ENCODE measurements at regions not wholly inside any gene's neighbourhood (a gene's known extent, or its start where the extent isn't known, plus 50 kb on each side); places are given as distances from the start of the nearest gene placed in this dataset.

DNA sequence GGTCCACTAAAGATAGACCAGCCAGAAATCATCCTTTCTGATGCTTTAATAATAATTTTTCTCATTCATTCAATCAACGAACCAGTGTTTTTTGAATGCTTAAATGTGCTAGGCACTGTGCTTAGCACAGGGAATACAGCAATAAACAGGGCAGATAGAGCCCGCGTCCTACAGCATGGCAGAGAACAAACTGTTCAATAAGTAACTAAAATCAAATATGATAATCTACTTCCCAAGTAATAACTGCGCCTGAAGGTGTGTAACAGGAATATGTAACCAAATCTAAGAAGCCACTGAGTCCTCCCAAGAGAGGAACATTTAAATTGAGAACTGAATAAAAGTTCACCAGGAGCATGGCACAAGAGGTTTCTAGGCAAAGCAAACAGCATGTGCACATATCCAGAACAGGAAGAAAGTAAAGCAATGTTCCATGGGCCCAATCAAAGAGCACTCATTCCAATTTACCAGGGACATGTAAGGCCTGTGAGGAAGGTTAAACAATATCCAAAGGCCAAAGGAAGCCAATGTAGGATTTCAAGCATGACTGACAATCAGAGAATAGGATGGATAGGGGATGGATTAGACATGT is 311.0 kb upstream of the RARB start:
- no peak for DNase-seq (ENCODE audit: low spot score)
- in situ Hi-C loops (cut with MboI; ENCODE audit: low pct_unique_long_range_greater_than_20kb, low sequenced_read_pairs, unreplicated experiment) = no loop called here
- TF ChIP-seq, protein P1, sequence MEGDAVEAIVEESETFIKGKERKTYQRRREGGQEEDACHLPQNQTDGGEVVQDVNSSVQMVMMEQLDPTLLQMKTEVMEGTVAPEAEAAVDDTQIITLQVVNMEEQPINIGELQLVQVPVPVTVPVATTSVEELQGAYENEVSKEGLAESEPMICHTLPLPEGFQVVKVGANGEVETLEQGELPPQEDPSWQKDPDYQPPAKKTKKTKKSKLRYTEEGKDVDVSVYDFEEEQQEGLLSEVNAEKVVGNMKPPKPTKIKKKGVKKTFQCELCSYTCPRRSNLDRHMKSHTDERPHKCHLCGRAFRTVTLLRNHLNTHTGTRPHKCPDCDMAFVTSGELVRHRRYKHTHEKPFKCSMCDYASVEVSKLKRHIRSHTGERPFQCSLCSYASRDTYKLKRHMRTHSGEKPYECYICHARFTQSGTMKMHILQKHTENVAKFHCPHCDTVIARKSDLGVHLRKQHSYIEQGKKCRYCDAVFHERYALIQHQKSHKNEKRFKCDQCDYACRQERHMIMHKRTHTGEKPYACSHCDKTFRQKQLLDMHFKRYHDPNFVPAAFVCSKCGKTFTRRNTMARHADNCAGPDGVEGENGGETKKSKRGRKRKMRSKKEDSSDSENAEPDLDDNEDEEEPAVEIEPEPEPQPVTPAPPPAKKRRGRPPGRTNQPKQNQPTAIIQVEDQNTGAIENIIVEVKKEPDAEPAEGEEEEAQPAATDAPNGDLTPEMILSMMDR (IDR thresholded peaks at IDR 0.05; ENCODE audit: extremely low read depth, insufficient read depth, missing control alignments) = no peak

DNA sequence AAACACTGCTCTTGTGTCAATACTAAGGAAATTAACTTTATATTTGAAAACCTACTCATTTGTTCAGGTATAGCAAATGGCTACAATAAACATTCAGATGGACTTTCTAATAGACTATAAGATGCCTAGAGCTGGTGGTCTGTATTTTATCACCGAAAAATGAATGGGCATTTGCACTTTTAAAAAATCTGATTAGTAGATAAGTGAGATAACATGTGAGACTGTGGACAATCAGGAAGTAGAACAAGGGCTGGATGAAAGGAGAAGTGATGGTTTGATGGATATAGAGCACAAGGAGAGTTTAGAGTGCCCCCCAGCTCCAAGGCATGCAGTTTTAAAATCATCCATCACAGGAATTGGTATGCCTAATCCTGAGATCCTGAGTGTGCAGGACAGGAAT is 308.4 kb upstream of the RARB start:
- no peak for DNase-seq (ENCODE audit: low spot score)
- TF ChIP-seq, protein P1 (IDR thresholded peaks at IDR 0.05; ENCODE audit: extremely low read depth, insufficient read depth, missing control alignments) = no peak
- in situ Hi-C loops (cut with MboI; ENCODE audit: low pct_unique_long_range_greater_than_20kb, low sequenced_read_pairs, unreplicated experiment) = no loop called here

DNA sequence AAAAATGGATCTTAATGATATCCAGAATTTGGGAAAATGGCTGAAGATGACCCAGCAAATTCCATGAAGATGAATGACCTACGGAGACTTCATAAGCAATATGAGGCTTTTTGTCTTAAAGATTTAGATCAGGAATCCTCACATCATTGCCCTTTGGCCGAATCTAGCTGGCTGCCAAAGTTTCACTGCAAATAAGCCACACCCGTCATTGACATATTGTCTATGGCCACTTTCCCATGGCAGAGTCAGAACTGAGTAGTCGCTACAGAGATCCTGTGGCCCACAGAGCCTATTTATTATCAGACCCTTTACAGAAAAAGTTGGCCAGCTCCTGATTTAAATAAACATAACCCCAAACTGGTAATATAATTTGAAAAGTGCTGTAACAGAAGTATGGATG is 307.4 kb upstream of the RARB start:
- in situ Hi-C loops (cut with MboI; ENCODE audit: low pct_unique_long_range_greater_than_20kb, low sequenced_read_pairs, unreplicated experiment) = no loop called here
- TF ChIP-seq, protein P1 (IDR thresholded peaks at IDR 0.05; ENCODE audit: extremely low read depth, insufficient read depth, missing control alignments) = no peak
- DNase-seq (ENCODE audit: low spot score) = no peak

DNA sequence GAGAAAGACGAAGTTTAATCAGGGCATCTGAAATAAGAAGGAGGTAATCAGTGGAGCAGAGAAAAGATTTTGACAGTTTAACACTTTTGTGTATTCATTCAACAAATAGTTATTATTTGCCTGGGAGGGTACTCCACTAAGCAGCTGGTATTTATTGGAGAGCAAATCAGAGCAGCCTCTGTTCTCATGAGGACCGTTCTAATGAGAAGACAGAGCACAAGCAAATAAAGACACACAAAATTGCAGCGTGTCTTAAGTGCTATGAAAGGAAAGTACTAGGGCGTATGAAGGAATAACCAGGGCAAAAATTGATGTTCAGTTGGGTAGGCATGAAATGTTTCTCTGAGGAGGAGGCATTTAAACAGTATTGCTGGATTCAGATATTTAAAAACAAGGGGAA is 302.9 kb upstream of the RARB start:
- TF ChIP-seq, protein P1 (IDR thresholded peaks at IDR 0.05; ENCODE audit: extremely low read depth, insufficient read depth, missing control alignments) = no peak
- in situ Hi-C loops (cut with MboI; ENCODE audit: low pct_unique_long_range_greater_than_20kb, low sequenced_read_pairs, unreplicated experiment) = no loop called here
- DNase-seq (ENCODE audit: low spot score) = no peak

DNA sequence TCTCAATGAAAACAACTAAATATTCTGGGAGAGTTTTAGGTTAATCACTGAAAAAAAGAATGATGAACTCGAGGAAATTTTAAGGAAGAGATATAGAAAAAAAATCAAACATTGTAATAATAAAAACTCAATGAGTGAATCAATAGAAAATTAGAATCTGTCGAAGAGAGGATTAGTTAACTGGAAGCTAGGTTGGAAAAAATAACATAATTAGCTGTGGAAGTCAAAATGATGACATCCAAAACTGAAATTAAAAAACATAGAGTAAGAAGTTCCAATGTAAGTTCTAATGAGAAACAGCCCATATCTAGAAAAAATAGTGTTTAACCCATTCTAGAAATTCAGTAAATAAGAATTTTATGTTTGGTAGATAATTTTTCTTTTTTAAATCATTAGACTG is 299.3 kb upstream of the RARB start:
- TF ChIP-seq, protein P1 (IDR thresholded peaks at IDR 0.05; ENCODE audit: extremely low read depth, insufficient read depth, missing control alignments) = no peak
- no peak for DNase-seq (ENCODE audit: low spot score)
- in situ Hi-C loops (cut with MboI; ENCODE audit: low pct_unique_long_range_greater_than_20kb, low sequenced_read_pairs, unreplicated experiment) = no loop called here

DNA sequence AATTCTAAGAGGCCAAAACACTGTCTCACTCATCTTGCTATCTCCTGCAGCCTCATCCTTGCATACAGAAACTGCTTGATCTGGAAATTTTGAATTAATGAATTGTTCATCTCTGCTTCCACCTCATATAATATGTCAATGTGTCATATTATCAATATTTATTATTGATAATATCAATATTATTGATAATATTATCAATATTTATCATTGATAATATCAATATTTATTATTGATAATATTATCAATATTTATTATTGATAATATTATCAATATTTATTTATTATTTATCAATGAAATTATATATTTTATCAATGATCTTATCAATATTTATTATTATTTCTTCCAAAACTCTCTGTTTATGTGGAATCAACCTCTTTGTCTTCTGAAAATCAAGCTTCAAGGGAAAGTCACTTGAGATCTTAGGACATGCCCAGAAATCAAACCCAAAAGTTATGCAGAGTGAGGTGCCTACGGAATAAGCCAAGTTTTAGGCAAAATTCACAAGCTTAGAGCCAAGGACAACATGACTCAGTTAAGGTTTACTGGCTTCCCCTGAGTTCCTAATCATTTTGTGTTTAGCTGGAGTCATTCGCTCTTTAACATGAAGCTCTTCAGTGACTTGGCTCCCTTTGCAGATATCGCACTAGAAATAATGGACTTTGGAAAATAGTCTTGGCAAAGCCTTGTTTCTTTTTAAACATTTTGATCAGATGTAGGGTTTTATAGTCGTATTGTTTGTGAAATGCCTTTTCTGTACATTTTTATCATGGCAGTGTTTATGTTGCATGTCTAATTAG is 297.1 kb upstream of the RARB start:
- no peak for DNase-seq (ENCODE audit: low spot score)
- in situ Hi-C loops (cut with MboI; ENCODE audit: low pct_unique_long_range_greater_than_20kb, low sequenced_read_pairs, unreplicated experiment) = no loop called here
- TF ChIP-seq, protein P1 (IDR thresholded peaks at IDR 0.05; ENCODE audit: extremely low read depth, insufficient read depth, missing control alignments) = no peak

Measured in GM13977 (cell line).